Endothelial cell (in vitro differentiated cells): ENCODE measurements at regions not wholly inside any gene's neighbourhood (a gene's known extent, or its start where the extent isn't known, plus 50 kb on each side); places are given as distances from the start of the nearest gene placed in this dataset.

Experiments
- DNase-seq: peaks from one replicate; pipeline ENCODE4 v3.0.0; 2021; ENCODE audit warnings: low spot score
- H3K27ac Mint-ChIP-seq: one replicate; pipeline ENCODE4 v1.8.0; 2021; ENCODE audit warnings: mixed read lengths, inconsistent platforms; ENCODE audit not compliant: unreplicated experiment
- H3K27me3 Mint-ChIP-seq: one replicate; pipeline ENCODE4 v1.8.0; 2021; ENCODE audit warnings: mild to moderate bottlenecking, moderate library complexity, mixed read lengths, inconsistent platforms; ENCODE audit not compliant: unreplicated experiment
- H3K36me3 Mint-ChIP-seq: one replicate; pipeline ENCODE4 v1.8.0; 2021; ENCODE audit warnings: mild to moderate bottlenecking, low read depth, mixed read lengths, inconsistent platforms; ENCODE audit not compliant: unreplicated experiment
- H3K4me1 Mint-ChIP-seq: one replicate; pipeline ENCODE4 v1.8.0; 2021; ENCODE audit warnings: mild to moderate bottlenecking, mixed read lengths, inconsistent platforms; ENCODE audit not compliant: unreplicated experiment
- H3K4me3 Mint-ChIP-seq: one replicate; pipeline ENCODE4 v1.8.0; 2021; ENCODE audit warnings: mild to moderate bottlenecking, mixed read lengths, inconsistent platforms; ENCODE audit not compliant: unreplicated experiment
- H3K9me3 Mint-ChIP-seq: one replicate; pipeline ENCODE4 v1.8.0; 2021; ENCODE audit warnings: mixed read lengths, inconsistent platforms; ENCODE audit not compliant: unreplicated experiment
- TF ChIP-seq, protein P1 (sequence below): fragments of 200-600 bp; sonication (generic); IDR thresholded peaks from one replicate; pipeline ENCODE4 v1.5.0; 2021; ENCODE audit warnings: antibody characterized with exemption; ENCODE audit not compliant: unreplicated experiment

DNA sequence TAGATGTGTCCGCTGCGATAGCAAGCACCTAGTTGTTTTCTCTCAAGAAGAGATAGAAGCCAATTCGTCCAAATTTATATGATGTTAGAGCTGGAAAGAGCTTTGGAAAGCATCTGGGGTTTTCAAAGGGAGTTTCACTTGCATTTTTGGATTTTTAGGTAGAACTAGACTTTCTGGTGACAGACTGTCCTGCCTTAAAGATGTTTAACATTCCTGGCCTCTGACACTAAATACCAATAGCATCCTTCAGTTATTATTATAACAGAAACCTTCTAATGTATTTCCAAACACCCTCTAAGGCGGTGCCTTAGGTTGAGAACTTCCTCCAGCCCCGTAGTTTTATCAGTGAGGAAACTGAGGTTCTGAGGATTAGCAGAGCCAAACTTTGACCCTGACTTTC, 305.3 kb downstream of the SATB1 start:
- no peak for DNase-seq
- Mint-ChIP-seq H3K27ac (no peak overlapping the region), H3K27me3 (no peaks in the 10 kb centered on the region), H3K9me3 (no peaks in the 10 kb centered on the region), H3K4me3 (no peak overlapping the region), H3K36me3 (no peaks in the 10 kb centered on the region), H3K4me1 (no peaks in the 10 kb centered on the region)
- TF ChIP-seq, protein P1, sequence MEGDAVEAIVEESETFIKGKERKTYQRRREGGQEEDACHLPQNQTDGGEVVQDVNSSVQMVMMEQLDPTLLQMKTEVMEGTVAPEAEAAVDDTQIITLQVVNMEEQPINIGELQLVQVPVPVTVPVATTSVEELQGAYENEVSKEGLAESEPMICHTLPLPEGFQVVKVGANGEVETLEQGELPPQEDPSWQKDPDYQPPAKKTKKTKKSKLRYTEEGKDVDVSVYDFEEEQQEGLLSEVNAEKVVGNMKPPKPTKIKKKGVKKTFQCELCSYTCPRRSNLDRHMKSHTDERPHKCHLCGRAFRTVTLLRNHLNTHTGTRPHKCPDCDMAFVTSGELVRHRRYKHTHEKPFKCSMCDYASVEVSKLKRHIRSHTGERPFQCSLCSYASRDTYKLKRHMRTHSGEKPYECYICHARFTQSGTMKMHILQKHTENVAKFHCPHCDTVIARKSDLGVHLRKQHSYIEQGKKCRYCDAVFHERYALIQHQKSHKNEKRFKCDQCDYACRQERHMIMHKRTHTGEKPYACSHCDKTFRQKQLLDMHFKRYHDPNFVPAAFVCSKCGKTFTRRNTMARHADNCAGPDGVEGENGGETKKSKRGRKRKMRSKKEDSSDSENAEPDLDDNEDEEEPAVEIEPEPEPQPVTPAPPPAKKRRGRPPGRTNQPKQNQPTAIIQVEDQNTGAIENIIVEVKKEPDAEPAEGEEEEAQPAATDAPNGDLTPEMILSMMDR: no peak

DNA sequence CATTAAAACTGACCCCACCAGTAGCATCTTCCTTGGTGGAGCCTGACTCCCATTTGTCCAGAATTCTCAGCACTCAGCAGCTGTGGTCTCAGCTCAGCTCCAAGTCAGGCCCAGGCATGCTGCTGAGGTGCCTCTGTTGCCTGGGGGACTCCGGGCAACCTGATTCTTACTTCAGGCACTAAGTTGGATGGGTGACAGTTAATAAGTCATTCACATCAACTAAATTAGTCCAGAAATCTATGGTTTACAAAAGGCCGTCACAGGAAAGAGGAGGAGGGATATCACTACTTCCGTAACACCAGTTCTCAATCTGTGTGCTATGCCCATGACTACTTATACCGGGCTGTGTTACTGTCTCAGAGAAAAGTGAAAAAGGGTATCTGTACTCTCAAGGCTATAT, 310.2 kb downstream of the SATB1 start:
- no peak for DNase-seq
- no peak overlapping the region for H3K4me3 Mint-ChIP-seq
- H3K36me3 Mint-ChIP-seq: no peaks in the 10 kb centered on the region
- no peaks in the 10 kb centered on the region for H3K9me3 Mint-ChIP-seq
- H3K27ac Mint-ChIP-seq: no peak overlapping the region
- H3K4me1 Mint-ChIP-seq: no peaks in the 10 kb centered on the region
- H3K27me3 Mint-ChIP-seq: no peaks in the 10 kb centered on the region
- TF ChIP-seq, protein P1: no peak

DNA sequence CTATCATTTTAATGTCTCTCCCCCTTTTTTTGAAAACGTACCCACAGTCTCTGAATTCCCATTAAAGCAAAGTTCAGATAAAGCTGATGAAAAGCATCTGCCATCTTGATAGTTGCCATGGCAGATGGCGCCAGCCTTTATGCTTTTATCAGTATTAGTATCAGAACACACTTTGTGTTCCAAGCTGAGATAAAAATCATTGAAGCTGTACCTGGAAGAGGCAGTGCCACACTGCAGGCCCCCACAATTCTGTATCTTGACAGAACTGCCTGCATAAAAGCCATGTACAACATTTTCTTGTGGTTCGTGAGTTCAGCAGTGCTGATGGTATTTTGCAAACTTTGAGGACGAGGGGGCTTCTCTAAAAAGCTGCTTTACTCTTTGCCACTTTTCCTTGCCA, 311.7 kb downstream of the SATB1 start:
- H3K4me3 Mint-ChIP-seq: no peak overlapping the region
- TF ChIP-seq, protein P1: no peak
- no peak overlapping the region for H3K27ac Mint-ChIP-seq
- H3K27me3 Mint-ChIP-seq: no peaks in the 10 kb centered on the region
- no peak for DNase-seq
- no peaks in the 10 kb centered on the region for H3K9me3 Mint-ChIP-seq
- no peaks in the 10 kb centered on the region for H3K36me3 Mint-ChIP-seq
- H3K4me1 Mint-ChIP-seq: no peaks in the 10 kb centered on the region

DNA sequence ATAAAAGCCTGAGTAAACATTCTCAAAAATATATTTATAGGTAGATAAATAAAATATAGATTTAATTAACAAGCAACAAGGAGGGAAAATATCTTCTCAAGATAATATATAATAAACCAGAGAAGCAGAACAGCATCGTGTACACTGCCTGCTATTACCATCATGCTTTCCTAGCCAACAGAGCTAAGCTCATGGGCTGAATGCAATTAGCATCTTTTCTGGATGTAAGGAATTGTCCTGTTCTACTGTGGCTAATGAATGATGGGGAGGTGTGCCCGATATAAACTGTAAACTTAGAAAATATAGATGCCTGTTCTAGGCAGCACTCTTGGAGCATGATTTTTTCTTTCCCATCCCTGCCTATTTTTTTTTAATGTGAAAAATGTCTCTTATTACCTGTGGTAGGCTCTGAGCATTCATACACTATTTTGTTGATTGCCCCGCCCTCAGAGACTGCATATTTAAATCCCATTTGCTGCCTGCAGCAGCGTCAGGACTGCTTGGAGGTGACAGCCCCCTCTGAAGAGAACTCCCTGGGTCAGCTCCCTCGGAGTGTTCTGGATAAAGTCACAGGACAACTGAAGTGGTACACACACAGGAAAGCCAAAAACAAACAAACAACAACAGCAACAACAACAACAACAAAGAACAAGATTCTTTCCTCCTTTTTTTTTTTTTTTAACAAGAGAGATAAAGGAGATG, 312.3 kb downstream of the SATB1 start:
- DNase-seq: no peak
- Mint-ChIP-seq H3K9me3 (no peaks in the 10 kb centered on the region), H3K27me3 (no peaks in the 10 kb centered on the region), H3K4me3 (no peak overlapping the region), H3K4me1 (no peaks in the 10 kb centered on the region), H3K36me3 (no peaks in the 10 kb centered on the region), H3K27ac (no peak overlapping the region)
- TF ChIP-seq, protein P1: no peak

DNA sequence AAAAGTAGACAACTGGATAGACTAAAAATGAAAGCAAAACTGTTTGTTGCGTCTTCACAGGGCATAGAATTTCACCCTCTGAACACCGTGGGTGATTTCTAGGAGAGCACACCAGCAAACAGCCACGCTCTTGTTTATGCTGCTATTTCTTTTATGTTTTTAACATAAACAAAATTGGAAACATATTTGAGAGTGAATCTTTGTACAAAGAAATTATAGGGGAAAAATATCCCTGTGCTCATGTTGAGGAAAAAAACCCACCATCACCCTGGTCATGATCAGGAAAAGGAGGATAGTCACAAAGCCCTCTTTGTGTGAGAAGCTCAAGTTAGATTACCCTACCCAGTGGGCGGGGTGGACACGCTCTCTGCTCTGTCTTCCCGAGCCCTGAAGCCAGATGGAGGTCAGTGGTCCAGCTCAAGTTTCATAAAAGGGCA, 313.3 kb downstream of the SATB1 start:
- DNase-seq: no peak
- Mint-ChIP-seq H3K27me3 (no peaks in the 10 kb centered on the region), H3K27ac (no peak overlapping the region), H3K36me3 (no peaks in the 10 kb centered on the region), H3K4me3 (no peak overlapping the region), H3K9me3 (no peaks in the 10 kb centered on the region), H3K4me1 (no peaks in the 10 kb centered on the region)
- TF ChIP-seq, protein P1: no peak
